ENCODE measurements at regions not wholly inside any gene's neighbourhood (a gene's known extent, or its start where the extent isn't known, plus 50 kb on each side); places are given as distances from the start of the nearest gene placed in this dataset.

GRCh38 chr3:152905631-152906030 lies 70.7 kb downstream of the P2RY1 start:
- TF ChIP-seq CTCF (IDR thresholded peaks at IDR 0.05) (no peak), POLR2AphosphoS5 (IDR thresholded peaks at IDR 0.05) (no peak)
